Stimulated activated naive CD8-positive, alpha-beta T cell treated with anti-CD3 and anti-CD28 coated beads, Interleukin-15, Interleukin-2, amounts not matched to agents 100 U/mL and 50 U/mL, for 24 hours (primary cell): ENCODE measurements at regions not wholly inside any gene's neighbourhood (a gene's known extent, or its start where the extent isn't known, plus 50 kb on each side); places are given as distances from the start of the nearest gene placed in this dataset.

Experiments
- ATAC-seq: fragments of 150-1000 bp; cut with Tn5 transposase; one replicate; pipeline ENCODE4 v1.10.0; 2021
- DNase-seq: peaks from one replicate; pipeline ENCODE4 v3.0.0; 2021

- DNase-seq (no peak), ATAC-seq (no peak)
Measured at GRCh38 chr6:114558153-114558552, 215.3 kb upstream of the HS3ST5 start.

- ATAC-seq, result no peak
- no peak for DNase-seq
Measured at GRCh38 chr6:114556846-114557488, 214.1 kb upstream of the HS3ST5 start.

- ATAC-seq (no peak), DNase-seq (no peak)
Measured at GRCh38 chr6:114550316-114550715, 207.5 kb upstream of the HS3ST5 start.

DNA sequence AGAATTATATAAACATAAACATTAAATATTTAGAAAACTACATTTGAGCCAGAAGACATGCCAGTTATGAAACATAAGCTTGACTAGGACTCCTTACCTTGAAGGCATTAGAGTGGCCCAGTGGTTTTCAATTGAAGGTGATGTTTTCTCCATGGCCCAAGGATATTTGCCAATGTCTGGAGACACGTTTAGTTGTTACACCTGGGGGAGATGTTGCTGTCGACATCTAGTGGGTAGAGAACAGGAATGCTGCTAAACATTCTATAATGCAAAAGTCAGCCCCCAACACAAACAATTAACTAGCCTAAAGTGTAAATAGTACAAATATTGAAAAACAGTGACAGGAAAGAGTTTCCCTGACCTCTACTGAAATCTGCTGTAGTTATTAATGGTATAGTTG is 200.9 kb upstream of the HS3ST5 start:
- DNase-seq (no peak), ATAC-seq (no peak)

GRCh38 chr6:114541794-114542193 is 199.0 kb upstream of the HS3ST5 start:
- DNase-seq (no peak), ATAC-seq (no peak)

- DNase-seq (no peak), ATAC-seq (no peak)
Measured at GRCh38 chr6:114537977-114538376, 195.2 kb upstream of the HS3ST5 start.

GRCh38 chr6:114534813-114535212 is 192.0 kb upstream of the HS3ST5 start:
- ATAC-seq (no peak), DNase-seq (no peak)

DNA sequence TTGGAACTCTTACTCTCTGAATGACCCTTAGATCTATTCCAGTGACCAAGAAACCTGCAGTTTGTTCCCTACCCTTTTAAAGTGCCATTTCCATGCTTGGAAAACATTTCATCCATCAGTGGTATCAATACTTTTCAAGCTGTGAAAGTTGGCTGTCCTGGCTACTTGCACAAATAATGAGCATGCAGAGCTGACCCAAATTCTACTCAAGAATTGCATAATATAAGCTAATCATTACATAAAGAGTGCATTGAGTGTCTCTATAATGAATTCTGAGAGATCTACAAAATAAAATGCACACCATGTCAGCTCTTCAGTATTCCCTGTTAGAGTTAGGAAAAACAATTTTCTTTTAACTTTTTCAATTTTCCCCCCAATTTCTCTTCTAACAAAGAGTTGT is 181.3 kb upstream of the HS3ST5 start:
- DNase-seq (no peak), ATAC-seq (no peak)

- no peak for DNase-seq
- no peak for ATAC-seq
Measured at GRCh38 chr6:114523508-114523907, 180.7 kb upstream of the HS3ST5 start.

GRCh38 chr6:114521926-114522325 is 179.1 kb upstream of the HS3ST5 start:
- ATAC-seq (no peak), DNase-seq (no peak)

- no peak for DNase-seq
- ATAC-seq, result no peak
Measured at GRCh38 chr6:114520976-114521375, 178.2 kb upstream of the HS3ST5 start.

DNA sequence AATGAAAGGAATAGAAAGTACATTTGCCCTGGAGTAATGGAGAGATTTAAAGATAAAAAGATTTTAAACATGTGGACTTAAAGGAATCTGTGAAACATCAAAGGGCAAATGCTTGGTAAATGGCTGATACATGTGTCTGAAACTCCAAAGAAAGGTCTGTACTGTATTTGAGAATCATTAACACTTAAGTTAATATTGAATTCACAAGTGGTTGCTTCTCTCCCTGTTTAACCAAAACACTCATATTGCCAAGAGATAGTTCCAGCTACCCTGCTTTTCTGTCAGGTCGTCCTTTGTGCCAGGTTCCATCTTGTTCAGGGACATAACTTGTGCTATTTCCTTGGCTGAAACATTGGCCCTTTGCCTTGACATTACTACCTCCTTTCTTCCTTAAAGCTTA is 171.3 kb upstream of the HS3ST5 start:
- no peak for ATAC-seq
- DNase-seq, result no peak

DNA sequence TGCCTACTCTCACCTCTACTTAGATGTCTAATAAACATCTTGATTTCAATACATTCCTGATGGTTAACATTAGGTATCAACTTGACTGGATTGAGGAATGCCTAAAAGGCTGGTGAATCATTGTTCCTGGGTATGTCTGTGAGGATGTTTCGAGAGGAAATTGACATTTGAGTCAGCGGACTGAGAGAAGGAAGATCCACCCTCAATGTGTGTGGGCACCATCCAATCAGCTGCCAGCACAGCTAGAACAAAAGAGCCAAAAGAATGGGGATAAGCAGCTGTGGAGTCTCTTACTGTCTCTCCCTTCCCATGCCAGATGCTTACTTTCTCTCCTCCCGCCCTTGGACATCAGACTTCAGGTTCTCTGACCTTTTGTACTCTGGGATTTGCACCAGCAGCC is 128.6 kb upstream of the HS3ST5 start:
- no peak for DNase-seq
- ATAC-seq, result no peak

DNA sequence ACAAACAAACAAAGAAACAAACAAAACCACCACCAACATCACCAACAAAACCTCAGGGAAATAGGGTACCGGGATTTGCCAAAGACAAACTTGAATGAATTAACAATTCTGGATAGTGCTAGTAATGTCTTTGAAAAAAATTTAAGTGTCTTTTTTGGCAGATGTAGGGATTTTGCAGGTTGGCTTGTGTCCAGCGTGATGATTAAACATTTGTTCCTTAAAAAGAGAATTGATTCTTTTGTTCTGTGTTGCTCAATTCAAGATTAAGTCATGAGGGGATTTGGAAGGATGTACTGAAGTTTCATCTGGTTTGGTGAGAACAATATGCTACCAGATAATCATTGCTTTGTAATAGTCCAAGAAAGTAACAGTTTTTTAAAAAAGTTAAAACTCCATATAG is 125.1 kb upstream of the HS3ST5 start:
- DNase-seq, result no peak
- no peak for ATAC-seq

- no peak for ATAC-seq
- DNase-seq, result no peak
Measured at GRCh38 chr6:114465511-114465910, 122.7 kb upstream of the HS3ST5 start.

DNA sequence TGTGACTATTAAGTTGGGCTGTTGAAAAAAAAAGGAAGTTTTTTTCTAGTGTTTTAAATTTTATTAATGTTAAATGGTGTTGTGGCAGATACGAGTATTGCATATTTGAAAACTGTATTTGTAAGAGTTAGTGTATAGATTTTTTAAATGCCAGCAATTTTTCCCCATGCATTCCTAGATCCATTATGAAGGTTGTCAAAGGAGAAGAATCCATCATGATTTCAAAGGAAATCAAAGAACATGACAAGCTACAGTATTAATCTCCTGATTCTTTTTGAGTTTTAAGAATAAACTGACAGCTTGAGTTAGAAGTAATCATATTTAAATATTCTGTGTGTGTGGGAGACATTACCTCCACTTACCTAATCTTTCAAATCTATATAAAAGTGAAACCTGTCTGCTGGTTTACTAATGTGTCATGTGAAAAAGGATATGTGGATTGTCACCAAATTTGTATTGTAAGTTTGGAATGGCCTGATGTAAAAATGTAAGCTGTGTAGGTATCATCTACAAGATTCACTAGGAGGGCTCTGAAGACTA is 111.0 kb upstream of the HS3ST5 start:
- ATAC-seq, result no peak

GRCh38 chr6:114452785-114453401 is 110.1 kb upstream of the HS3ST5 start:
- ATAC-seq (no peak), DNase-seq (no peak)

More for the DNA sequence above, 111.0 kb upstream of the HS3ST5 start:
- DNase-seq, result no peak

- DNase-seq, result no peak
- no peak for ATAC-seq
Measured at GRCh38 chr6:114450631-114451030, 107.8 kb upstream of the HS3ST5 start.

DNA sequence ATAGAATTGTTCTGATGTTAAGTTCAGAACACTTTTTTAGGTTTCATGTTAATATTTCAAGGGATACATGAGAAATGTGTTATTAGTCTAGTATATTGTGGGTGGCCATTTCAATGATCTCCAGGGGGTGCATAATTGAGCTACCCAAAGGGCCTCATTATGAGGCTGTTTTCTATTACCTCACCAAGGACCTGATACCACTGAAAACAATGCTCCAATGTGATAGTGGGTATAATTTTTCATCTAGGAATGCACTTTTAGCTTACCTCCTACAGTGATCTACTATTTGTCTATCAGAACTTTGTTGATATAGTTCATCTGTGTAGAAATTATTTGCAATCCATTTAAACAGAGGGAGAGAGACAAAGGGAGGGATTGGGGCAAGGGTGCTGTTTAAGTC is 106.8 kb upstream of the HS3ST5 start:
- DNase-seq, result no peak
- ATAC-seq, result no peak

- ATAC-seq, result no peak
- no peak for DNase-seq
Measured at GRCh38 chr6:114446342-114446741, 103.5 kb upstream of the HS3ST5 start.

DNA sequence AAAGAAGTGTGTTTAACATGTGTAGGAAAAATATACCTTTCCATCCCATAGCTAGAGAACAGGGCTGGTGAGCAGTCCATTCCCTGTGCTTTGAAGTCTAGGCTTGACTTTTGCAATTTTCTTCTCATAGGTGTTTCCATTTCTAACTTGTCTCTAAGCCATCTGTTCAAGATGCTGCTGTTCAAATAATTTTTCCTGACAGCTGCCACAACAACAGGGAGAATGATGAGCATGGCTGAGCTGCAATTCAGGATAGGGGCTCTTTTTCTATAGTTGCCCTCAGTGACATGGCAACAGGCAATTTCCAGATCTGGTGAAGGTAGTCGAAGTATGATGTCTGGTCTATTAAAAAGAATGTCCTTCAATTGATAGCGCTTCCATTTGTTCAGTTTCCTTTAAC is 103.0 kb upstream of the HS3ST5 start:
- no peak for ATAC-seq

GRCh38 chr6:114439411-114439810 is 96.6 kb upstream of the HS3ST5 start:
- DNase-seq (no peak), ATAC-seq (no peak)

More for the DNA sequence above, 103.0 kb upstream of the HS3ST5 start:
- DNase-seq, result no peak

GRCh38 chr6:114437235-114437634 is 94.4 kb upstream of the HS3ST5 start:
- no peak for DNase-seq
- no peak for ATAC-seq

DNA sequence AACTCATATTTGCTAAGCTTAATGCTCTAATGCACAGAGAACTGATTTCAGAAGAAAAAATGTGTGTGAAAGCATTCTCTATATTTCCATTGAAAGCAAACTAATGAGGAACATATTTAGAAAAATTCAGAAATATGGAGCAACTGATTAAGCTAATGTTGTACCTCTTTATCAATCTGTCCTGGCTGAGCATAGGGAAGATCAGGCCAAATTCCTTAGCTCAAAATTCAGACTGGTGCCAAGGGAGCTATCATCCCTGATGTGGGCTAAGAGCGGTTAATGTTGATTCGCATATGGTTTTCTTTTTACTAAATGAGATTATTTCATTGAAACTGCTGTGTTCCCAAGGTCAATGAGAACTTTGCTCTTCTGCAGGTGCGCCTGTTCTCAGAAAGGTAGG is 93.9 kb upstream of the HS3ST5 start:
- no peak for DNase-seq
- ATAC-seq, result no peak
